ENCODE measurements at regions not wholly inside any gene's neighbourhood (a gene's known extent, or its start where the extent isn't known, plus 50 kb on each side); places are given as distances from the start of the nearest gene placed in this dataset.
"Not testable (repeated sequence)": the region's sequence is repeated elsewhere in the genome, so short reads cannot be mapped to it uniquely, and the experiment has no call there.

DNA sequence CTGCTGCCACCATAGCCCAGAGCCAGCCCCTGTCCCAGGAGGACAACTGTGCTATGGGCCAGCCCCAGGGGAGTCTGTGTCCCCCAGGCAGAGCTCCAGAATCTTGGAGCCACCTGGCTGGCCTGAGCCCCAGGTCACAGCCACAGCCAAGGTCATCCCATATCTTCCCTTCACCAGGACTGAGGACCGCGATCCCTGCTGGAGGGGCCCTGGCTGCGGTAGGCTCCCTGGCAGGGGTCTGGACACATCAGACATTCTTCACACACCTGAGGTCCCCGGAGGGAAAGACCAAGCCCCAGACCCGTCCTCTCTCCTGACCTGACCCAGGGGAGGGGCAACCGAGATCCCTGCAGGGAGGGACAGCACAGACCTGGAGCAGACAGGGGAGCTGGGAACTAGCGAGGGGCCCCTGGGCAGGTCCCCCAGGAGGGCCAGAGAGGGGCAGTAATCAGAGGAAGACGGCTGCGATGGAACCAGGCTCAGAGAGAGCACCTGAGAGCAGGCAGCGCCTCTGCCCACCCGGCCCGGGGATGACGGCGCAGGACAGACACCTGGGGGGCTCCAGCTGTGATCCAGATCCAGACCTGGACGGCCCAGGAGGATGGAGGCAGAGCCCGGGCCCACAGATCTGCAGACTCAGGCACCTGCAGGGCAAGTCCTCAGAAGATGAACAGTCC is 103.2 kb upstream of the EIF5 start:
- in situ Hi-C loops (cut with MboI; ENCODE audit: low sequenced_read_pairs, unreplicated experiment), result no loop called here
- TF ChIP-seq, protein P1, sequence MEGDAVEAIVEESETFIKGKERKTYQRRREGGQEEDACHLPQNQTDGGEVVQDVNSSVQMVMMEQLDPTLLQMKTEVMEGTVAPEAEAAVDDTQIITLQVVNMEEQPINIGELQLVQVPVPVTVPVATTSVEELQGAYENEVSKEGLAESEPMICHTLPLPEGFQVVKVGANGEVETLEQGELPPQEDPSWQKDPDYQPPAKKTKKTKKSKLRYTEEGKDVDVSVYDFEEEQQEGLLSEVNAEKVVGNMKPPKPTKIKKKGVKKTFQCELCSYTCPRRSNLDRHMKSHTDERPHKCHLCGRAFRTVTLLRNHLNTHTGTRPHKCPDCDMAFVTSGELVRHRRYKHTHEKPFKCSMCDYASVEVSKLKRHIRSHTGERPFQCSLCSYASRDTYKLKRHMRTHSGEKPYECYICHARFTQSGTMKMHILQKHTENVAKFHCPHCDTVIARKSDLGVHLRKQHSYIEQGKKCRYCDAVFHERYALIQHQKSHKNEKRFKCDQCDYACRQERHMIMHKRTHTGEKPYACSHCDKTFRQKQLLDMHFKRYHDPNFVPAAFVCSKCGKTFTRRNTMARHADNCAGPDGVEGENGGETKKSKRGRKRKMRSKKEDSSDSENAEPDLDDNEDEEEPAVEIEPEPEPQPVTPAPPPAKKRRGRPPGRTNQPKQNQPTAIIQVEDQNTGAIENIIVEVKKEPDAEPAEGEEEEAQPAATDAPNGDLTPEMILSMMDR (IDR thresholded peaks at IDR 0.05; ENCODE audit: borderline replicate concordance, control extremely low read depth, extremely low read depth, insufficient read depth, missing control alignments), result no peak

DNA sequence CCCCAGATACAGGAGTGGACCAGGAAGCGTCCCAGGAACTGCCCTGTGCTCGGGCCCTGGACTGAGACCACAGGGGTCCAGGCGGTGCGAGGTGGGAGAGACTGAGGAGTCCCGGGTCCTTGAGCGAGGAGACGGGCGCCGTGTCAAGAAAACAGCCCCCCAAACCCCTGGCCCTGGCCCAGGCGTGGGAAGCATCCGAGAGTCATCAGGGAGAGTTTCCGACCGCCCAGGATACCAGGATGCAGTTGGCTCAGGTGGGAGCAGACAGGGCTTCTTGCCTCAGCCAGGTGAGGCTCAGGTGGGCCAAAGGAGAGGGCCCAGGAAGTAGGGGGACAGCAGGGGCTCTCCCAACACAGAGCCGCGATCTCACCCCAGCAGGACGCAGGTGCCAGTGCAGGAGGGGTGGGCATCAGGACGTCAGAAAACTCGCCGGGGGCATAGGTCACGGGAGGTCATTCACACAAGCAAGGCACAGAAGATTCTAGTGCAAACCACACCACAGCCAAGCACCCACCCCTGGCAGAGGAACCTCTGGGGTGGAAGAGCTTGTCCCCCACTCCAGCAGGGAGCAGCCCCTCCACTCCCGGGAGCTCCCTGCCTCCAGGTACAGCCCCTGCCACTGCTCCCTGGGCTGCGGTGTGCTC is 102.5 kb upstream of the EIF5 start:
- in situ Hi-C loops (cut with MboI; ENCODE audit: low sequenced_read_pairs, unreplicated experiment), result no loop called here
- no peak for DNase-seq (ENCODE audit: low spot score)
- TF ChIP-seq, protein P1 (IDR thresholded peaks at IDR 0.05; ENCODE audit: borderline replicate concordance, control extremely low read depth, extremely low read depth, insufficient read depth, missing control alignments), result no peak

More for the DNA sequence above, 103.2 kb upstream of the EIF5 start:
- DNase-seq (ENCODE audit: low spot score), result no peak

GRCh38 chr14:103232031-103232808 is 101.8 kb upstream of the EIF5 start:
- no peak for DNase-seq (ENCODE audit: low spot score)
- in situ Hi-C loops (cut with MboI; ENCODE audit: low sequenced_read_pairs, unreplicated experiment), result no loop called here

DNA sequence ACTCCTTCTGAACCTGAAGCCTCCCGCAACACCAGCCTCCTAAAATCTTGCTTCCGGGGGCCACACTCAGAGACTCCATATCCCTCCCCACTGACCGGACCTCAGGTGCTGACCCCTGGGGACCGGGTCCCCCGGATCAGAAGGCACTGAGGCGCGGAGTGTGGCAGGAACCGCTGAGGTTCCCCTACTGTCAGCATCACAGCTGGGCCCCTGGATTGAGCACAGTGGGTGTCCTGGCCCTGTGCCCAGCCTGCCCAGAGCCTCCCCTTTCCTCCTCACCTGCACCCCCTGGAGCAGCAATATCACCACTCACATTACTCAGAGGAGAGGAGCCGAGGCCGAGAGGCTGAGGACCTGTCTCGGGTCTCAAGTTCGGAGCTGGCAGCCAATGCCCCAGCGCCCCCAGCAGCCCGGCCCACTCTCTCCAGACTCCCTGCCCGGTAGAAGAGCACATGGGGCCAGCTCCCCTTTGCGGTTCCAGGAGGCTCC is 101.2 kb upstream of the EIF5 start:
- in situ Hi-C loops (cut with MboI; ENCODE audit: low sequenced_read_pairs, unreplicated experiment), result no loop called here
- TF ChIP-seq, protein P1 (IDR thresholded peaks at IDR 0.05; ENCODE audit: borderline replicate concordance, control extremely low read depth, extremely low read depth, insufficient read depth, missing control alignments), result no peak
- DNase-seq (ENCODE audit: low spot score), result no peak

More at GRCh38 chr14:103232031-103232808, 101.8 kb upstream of the EIF5 start:
- TF ChIP-seq, protein P1 (IDR thresholded peaks at IDR 0.05; ENCODE audit: borderline replicate concordance, control extremely low read depth, extremely low read depth, insufficient read depth, missing control alignments), result no peak

DNA sequence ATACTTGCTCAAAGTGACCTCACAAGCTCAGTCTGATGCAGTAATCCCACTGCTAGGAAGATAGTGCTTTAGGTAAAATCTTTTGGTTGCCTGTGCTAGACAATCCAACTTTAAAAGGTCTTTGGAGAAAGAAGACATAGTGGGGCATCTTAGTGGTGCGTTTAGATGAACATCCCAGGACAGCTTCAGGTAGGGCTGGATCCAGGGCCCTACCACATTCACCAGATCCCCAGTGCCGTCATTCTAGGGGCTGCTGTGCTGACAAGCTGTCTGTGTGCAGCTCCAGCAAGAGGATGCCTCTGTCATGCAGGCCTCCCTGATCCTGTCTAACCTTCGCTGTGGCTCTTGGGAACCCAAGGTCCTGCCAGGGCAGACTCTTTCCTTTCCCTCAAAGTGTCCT is 100.7 kb upstream of the EIF5 start:
- TF ChIP-seq, protein P1 (IDR thresholded peaks at IDR 0.05; ENCODE audit: borderline replicate concordance, control extremely low read depth, extremely low read depth, insufficient read depth, missing control alignments), result no peak
- no peak for DNase-seq (ENCODE audit: low spot score)
- in situ Hi-C loops (cut with MboI; ENCODE audit: low sequenced_read_pairs, unreplicated experiment), result no loop called here

DNA sequence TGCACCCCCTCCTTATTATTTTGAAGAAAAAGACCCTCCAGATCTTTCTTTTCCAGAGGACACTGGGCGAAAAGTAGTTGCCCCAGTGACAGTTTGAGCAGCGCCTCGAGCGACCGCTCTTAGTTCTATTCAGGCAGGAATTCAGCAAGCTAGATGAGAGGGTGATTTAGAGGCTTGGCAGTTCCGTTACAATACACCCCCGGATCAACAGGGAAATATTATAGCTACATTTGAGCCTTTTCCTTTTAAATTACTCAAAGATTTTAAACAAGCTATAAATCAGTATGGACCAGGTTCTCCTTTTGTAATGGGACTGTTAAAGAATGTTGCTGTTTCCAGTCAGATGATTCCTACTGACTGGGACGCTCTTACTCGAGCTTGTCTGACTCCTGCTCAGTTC is 99.2 kb upstream of the EIF5 start:
- in situ Hi-C loops (cut with MboI; ENCODE audit: low sequenced_read_pairs, unreplicated experiment), result not testable (repeated sequence)

DNA sequence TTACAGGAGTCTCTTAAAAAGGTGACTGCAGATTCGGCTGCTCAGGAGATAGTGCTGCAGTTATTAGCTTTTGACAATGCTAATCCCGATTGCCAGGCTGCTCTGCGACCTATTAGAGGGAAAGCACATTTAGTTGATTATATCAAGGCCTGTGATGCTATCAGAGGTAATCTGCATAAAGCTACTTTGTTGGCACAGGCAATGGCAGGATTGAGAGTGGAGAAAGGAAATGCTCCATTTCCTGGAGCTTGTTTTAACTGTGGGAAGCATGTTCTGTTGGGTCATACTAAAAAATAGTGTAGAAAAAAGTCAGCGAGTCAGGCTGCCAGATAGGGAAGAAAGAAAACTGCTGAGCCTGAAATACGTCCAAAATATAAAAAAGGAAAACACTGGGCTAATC is 98.5 kb upstream of the EIF5 start:
- in situ Hi-C loops (cut with MboI; ENCODE audit: low sequenced_read_pairs, unreplicated experiment); DNase-seq (ENCODE audit: low spot score): not testable (repeated sequence)

More for the DNA sequence above, 99.2 kb upstream of the EIF5 start:
- not testable (repeated sequence) for DNase-seq (ENCODE audit: low spot score)
